T1000 (cell line): ENCODE measurements at regions not wholly inside any gene's neighbourhood (a gene's known extent, or its start where the extent isn't known, plus 50 kb on each side); places are given as distances from the start of the nearest gene placed in this dataset.
"Not testable (repeated sequence)": the region's sequence is repeated elsewhere in the genome, so short reads cannot be mapped to it uniquely, and the experiment has no call there.

ENCODE experiments used
- DNase-seq: peaks from one replicate; lab custom pipeline; 2025; ENCODE audit warnings: mixed read lengths; lab: John Stamatoyannopoulos, UW

DNA sequence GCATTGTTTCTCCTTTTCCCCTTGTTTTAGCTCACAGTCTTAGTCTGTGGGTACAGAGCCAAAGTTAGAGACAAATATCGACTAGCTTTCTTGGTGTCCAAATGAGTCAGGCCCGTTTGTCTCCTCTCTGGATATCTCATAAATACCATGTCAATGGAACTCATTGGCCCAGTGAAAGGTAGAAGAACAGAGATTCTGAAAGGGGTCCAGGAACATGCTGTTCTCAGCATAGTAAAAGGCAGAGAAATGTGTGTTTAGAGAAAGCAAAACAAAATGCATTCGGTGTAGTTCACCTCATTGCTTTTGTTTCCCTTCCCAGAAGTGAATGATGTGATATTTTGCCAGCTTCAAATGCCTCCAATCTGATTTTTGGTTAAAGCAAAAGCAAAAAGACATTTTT lies 238.6 kb upstream of the SLC8A1 start:
- DNase-seq: no peak

DNA sequence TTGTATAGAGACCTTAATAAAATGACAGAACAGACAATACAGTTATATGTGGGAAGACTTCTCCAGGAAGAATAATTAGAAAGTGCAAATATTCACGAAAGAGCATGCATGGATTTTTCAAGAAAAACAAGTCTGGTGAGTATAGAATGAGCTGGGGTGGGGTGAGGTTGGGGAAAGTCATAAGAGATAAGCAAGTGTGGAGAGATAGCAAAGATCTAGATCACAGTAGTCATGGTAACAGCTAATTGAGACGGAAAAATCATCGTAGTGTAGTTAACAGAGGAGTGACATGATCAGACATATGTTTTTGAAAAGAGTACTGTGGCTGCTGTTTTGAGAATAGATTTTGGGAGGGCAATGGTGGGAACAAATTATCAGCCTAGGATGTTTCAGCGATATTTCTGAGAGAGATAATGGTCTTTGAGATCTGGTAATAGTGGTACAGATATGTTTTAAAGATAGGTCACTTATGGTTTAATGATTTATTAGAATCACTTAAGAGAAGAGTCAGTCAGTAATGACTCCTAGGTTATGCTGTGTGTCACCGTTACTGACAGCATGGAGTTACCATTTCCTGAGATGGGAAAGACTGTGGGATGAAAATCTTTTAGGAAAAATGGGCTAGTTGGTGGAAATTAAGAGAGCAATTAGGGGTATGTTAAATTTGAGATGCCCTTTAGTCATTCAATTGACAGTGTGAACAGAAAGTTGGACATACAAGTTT lies 248.5 kb upstream of the SLC8A1 start:
- DNase-seq: no peak

DNA sequence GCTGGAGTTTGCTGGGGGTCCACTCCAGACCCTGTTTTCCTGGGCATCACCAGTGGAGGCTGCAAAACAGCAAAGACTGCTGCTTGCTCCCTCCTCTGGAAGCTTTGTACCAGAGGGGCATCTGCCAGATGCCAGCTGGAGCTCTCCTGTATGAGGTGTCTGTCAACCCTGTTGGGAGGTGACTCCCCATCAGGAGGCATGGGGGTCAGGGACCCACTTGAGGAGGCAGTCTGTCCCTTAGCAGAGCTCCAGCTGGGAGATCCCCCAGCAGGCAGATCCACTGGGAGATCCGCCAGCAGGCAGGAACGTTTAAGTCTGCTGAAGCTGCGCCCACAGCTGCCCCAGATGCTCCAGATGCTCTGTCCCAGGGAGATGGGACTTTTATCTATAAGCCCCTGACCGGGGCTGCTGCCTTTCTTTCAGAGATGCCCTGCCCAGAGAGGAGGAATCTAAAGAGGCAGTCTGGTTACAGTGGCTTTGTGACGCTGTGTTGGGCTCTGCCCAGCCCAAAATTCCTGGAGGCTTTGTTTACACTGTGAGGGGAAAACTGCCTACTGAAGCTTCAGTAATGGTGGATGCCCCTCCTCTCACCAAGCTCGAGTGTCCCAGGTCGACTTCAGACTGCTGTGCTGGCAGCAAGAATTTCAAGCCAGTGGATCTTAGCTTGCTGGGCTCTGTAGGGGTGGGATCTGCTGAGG lies 260.5 kb upstream of the SLC8A1 start:
- DNase-seq: not testable (repeated sequence)

DNA sequence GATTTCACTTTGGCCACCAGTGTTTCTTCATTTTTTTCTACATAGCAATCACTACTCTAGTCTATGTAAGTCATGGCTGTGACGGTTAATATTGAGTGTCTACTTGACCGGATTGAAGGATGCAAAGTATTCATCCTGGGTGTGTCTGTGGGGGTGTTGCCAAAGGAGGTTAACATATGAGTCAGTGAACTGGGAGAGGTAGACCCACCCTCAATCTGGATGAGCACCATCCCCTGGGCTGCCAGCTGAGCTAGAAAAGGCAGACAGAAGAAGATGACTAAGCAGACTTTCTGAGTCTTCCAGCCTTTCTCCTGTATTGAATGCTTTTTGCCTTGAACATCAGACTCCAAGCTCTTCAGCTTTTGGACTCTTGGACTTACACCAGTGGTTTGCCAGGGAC lies 265.0 kb upstream of the SLC8A1 start:
- peak; percentile 45 for DNase-seq

DNA sequence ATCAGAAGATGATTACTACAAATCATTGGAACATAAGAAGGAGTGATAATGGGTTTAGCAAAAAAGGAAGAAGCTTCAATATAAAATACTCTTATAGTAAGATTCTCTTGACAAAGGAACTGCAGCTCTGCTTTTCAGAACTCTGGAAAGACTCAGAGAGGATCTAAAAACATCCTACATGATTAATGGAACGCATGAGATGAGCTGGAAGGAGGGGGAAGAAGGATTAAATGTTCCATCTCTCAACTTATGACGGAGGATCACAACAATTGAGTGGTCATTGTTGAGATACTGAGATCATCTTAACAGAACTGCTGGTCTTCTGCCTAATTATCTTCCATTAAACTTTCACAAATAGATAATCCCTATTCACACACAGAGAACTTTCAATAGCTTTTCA lies 267.5 kb upstream of the SLC8A1 start:
- DNase-seq: no peak

DNA sequence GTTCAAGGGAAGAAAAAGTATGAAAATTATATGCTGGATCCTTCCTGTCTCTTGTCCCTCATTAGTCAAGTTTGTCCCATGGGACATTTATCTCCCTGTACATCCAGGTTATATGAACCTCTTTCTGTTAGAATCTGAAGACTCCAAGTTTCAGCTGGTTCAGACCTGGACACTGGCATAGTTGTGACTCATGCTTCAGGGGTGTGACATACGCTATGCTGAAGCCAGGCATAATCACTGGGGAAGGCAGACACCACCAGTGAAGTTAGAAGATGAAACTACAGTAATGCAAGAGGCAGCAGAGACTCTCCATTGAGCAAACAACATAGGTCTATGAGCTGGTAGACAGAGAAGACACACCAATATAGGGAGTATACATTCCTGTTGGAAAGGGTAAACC lies 269.7 kb upstream of the SLC8A1 start:
- no peak for DNase-seq

DNA sequence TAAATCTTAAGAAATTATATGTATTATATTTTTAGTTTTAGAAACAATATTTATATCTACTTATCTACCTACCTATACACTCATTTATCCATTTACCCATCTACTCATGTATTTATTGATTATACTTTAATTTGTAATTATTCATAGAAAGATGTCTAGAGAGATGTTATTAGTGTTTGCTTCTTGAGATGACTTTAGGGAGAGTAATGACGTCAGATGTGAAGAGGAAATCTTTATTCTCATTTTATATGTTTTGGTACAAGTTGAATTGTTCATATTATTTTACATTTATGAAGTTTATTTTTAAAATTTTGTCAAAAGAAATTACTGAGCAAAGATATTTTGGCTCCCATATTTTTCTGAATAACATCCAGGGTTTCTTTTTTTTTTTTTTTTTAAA lies 271.3 kb upstream of the SLC8A1 start:
- no peak for DNase-seq

DNA sequence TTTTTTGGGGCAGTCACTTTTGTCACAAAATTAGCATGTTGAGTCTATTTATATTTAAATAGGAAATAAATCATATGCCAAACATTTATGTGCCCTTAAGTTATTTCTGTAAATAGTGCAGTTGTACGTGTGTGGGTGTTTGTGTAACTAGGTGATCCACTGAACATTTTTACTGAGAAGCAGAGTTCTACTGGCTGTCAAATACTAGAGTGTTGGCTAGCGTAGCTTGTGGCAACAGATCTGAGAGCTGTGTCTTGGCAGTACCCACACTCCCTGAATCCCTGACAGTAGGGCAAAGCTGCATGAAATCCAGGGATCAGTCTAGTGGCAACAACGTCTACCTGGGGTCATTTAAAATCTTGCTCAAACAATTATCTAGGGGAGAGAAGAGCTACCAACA lies 273.1 kb upstream of the SLC8A1 start:
- DNase-seq: no peak

DNA sequence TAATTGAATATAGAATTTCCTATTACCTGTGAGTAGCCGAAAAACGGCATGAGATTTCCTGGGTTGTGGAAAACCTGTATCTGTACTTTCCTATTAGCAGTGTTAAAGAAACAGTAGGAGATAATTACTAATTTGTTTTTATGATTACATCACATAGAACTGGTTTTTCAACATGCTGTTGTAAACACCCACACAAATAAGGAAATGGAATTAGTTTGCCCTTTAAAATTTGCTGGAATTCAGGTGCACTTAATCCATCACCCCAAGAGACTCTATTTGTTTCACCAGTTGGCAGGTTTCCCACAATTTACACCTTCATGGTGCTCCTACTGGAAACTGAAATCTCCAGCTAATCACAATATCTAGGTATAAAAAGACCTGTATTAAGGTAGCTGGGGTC lies 274.1 kb upstream of the SLC8A1 start:
- DNase-seq: no peak

DNA sequence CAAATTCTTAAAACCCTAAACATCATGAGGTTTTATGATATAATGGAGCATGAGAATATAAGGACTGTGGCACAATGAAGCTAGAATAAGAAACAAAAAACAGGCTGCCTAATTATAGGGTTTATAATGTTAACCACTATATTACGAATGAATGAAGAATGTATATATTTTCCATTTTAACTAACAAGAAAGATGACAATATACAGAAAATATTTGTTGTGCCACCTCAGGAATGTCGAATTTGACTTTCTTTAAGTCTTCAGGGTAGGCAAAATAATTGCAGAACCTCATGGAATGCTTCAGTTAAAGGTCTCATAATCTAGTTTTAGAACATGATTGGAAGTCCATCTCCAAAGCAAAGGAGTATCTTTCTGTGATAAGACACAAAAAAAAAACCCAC lies 282.9 kb upstream of the SLC8A1 start:
- no peak for DNase-seq

DNA sequence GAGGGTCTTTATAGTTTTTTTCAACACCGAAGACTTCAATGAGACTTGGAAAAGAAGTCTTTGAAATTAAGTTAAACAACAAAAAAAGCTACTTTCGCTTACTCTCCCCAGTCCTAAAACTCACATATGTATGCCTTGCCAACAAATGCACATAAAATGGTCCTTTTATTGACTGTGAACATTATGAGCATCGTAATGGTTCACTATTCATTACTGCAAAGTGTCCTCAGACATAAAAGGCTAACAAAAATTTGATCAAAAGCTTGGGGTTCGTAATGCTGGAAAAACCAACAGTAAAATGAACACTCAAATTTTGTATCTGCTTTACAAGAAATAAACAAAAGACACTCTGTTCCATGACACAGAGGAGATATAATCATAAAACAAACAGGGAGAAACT lies 285.3 kb upstream of the SLC8A1 start:
- no peak for DNase-seq

DNA sequence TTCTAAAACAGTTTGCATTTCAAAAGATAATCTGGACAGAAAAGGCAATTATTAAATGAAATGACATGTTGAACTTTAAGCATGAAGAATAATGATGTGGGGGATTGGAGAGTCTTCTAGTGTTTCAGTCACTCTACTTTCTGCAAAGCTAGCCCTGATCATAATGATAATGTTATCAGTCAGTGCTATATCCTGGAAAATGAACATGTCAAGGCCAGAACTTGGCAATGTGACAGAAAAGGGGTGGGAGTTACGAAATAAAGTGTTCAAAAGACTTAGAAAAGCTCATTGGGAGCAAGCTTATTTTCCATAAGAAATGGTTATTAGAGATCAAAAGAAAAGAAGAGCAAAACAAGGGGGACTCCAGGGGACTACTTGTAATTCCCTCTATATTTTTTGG lies 288.5 kb upstream of the SLC8A1 start:
- no peak for DNase-seq

DNA sequence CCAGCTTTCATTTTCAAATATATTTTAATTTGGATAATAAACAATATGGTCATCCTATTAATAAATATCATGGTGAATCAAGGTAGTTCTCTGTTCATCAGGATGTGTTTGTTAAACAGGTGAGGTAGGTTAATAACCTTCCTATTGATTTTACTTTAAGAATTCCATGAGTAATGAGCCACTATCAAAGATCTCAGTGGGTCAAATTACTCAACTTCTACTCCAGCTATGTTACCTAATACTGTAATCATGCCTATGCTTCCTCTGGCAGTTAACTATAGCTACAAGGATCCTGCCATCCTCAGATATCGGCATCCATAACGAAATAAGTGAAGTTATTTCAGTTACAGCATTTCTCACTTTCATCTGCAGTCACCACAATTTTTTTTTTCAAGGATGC lies 289.6 kb upstream of the SLC8A1 start:
- DNase-seq: no peak

DNA sequence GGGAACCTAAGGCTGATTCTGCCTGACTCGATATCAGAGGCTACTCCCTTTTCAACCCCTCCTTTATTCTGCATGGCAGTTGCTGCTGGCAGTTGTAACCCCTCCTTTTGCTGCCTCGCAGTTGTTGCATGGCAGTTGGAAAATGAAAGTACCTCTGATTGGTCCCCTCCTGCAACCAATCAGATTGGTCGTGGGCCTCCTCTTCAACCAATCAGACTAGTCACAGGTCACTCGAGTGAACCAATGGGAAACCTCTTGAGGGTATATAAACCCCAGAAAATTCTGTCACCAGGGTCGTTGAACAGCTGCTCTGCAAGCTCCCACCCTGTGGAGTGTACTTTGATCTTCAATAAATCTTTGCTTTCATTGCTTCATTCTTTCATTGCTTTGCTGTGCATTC lies 294.3 kb upstream of the SLC8A1 start:
- no peak for DNase-seq

DNA sequence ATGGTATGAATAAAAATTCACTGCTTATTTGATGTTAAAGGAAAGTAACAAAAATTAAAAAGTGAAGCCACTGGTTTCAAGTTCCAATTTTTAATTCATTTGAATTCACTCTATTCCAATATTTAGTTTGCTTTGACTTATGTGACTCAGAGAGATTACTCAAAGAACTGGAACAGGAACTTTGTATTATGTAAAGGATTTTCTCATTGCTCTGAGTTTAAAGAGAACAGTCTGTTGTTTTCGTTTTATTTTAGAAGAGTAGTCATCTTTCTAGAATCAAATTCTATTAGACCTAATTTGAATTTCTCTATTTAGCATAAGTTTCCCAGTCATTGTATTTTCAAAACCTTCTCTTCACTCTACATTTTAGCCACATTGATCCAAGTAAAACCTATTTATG lies 300.1 kb upstream of the SLC8A1 start:
- no peak for DNase-seq

DNA sequence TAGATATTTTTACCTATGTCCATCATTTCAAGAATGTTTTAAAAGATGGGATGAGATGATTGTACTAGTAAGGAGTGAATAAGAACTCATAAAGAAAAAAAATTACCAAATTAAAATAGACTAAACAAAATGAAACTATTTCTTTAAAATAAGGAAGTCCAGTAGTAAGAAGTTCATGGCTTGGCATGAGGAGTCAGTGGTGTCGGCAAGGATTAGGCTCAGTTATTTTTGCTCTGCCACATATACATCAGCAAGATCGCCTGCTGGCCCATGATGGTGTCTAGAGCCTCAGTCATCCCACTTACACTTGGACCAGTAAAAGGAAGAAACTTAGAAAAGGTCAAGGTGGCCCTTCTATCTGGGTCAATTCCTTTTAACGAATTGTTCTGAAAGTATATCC lies 300.9 kb upstream of the SLC8A1 start:
- DNase-seq: no peak

DNA sequence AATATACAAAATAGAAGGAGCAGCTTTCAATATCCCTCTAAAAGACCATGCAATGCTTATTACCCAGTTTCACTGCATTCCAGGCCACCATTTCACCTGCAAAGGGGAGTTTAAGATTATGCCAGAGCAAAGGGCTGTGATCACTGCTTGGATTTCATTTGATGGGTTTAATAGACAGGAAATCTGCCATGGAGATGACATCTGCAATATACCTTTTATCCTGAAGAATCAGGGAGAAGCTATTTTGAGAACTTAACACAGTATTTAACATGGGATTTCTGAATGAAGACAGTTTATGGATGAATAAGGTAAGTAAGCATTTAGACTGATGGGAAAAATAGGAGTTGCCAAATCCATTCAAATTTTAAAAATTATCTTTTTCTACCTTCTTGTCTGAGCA lies 303.0 kb upstream of the SLC8A1 start:
- DNase-seq: no peak

DNA sequence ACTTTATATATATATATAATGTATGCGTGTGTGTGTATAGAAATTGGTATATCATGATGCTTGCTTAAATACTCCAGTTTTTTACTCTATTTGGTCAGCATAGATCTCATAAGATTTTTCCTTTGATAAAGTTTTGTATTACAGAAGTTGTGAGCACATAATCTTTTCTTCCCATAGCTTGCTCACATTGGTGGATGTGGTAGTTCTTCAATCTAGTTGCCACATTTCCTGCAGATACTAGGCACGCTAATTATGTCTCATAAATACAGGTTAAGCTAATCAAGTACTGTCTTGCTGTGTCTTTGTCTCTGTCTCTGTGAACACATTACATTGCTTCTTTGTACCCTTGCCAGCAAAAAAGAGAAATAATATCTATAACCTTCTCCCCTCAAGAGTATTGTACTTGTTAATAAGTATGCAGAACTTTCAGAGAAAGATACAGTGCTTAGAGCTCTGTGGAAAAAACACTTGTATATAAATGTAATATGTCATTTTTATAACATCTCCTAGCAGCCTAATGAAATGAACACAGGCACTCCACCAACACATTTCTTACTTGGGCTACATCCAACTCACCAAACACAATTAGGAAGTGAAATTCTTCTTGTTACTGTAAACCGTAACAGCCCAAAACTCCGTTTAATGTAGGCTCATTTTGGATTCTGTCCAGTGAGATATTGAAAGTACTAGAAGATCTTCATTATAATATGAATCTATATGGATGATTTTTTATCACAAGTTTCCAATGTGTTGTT lies 306.7 kb upstream of the SLC8A1 start:
- no peak for DNase-seq

DNA sequence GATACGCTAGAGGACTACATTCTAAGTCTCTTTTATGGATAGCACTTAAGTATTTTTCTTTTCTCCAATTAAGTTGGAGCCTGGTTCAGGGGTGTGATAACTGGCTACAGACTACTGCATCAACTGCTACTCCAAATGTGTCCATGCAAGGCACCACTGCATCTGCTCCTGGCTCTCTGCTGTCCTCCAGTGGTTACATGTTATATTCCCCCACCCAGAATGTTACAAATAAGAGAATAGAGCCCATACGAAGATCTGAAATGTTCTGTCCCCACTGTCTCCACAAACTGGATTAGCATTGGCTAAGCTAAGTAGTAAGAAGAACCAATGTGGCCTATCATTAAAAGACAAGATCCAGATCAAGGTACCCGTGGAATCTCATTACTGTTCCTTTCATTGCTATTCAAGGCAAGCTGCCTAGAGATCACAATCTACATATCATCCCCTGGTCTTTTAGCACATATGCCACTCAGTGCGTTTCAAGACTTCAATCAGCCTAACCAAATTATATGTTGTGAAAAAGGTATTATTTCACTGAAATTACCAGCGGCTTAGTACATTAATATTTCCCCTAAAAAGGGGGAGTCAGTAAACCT lies 308.3 kb upstream of the SLC8A1 start:
- peak; percentile 14 for DNase-seq

DNA sequence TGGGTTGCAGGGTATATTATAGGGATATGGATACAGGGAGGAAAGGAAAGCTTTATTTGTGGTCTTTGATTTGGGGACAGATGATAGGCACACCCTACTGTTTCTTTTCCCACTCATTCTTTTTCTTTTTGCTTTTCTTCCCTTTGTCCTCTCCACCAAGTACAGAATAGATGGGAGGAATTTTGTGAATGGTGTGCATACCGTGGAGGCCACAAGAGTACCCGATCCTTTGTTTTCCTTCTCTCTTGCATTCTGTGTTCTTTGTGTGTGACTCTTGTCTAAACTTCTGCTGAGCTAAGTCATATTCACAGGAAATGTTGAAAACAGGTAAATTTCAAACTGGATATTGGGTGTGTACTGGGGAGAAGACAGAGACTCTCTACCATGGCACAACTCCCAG lies 321.4 kb upstream of the SLC8A1 start:
- no peak for DNase-seq

DNA sequence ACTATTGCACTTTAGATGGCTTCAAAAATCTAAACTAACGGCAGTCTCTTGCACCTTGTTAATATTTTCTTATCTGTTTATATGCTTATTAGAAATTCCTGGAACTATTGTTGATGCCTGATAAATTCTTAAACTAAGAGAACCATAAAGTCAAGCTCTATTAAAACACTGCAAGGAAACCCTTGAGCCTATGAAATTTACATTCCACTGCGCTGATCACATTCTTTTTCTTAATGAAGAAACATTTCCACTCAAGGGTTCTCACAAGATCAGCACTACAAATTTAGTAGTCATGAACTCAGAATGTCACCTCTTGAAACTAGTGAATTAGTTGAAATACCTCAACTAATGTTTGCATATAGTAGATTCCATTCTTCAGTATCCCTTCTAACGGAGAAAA lies 331.8 kb upstream of the SLC8A1 start:
- no peak for DNase-seq

DNA sequence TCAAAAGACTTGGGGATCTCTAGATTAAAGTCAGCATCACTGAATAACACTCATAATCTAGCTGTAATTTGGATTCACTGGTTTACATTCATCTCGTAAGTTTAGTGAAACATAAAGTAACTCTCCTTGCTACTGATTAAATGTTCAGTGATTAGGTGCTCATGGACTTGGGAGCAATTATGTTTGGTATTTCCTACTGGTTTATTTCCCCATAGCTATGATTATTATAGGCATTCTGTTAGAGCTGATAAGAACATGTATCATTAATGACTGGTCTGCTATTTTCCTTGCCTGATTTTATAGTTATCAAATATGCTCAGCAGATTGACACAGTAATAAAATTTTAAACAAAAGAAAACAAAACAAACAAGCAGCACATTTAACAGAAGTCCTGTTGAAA lies 334.7 kb upstream of the SLC8A1 start:
- no peak for DNase-seq

DNA sequence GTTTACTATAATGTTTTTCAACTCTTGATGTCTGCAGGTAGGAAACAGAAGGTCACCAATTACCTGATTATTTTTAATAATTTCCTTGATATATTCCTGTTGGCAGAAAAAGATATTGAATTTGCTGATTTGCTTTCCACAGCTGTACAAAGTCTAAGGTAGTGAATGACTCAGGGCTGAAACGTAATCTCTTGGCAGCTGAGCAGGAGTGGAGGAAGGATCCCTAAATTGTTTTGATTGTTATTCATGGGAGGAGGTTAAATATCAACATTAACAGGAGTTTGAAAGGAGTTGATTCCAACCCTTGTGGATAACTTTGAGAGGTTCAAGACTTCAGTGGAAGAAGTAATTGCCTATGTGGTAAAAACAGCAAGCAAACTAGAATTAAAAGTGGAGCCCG lies 345.2 kb upstream of the SLC8A1 start:
- DNase-seq: no peak
